Mucosa of rectum (tissue), 2 donors: ENCODE measurements at regions not wholly inside any gene's neighbourhood (a gene's known extent, or its start where the extent isn't known, plus 50 kb on each side); places are given as distances from the start of the nearest gene placed in this dataset.

Source experiments
- H3K27ac ChIP-seq, 2 donors: one replicate each; pipeline ENCODE4 v1.7.0; 2013; ENCODE audit warnings: inconsistent platforms in 2 of 2, low read depth in 2 of 2, low read length in 2 of 2
- H3K27me3 ChIP-seq, 2 donors: one replicate each; pipeline ENCODE4 v1.7.0; 2013; ENCODE audit warnings: low read length in 2 of 2; ENCODE audit not compliant: control insufficient read depth in 2 of 2, insufficient read depth in 2 of 2
- H3K36me3 ChIP-seq, 2 donors: one replicate each; pipeline ENCODE4 v1.7.0; 2013; ENCODE audit warnings: low read length in 2 of 2; ENCODE audit not compliant: control insufficient read depth in 2 of 2, insufficient read depth in 2 of 2
- H3K4me1 ChIP-seq, 2 donors: one replicate each; pipeline ENCODE4 v1.7.0; 2013; ENCODE audit warnings: low read length in 2 of 2, mild to moderate bottlenecking in 1 of 2; ENCODE audit not compliant: control insufficient read depth in 2 of 2, insufficient read depth in 2 of 2
- H3K4me3 ChIP-seq, 2 donors: one replicate each; pipeline ENCODE4 v1.7.0; 2013; ENCODE audit warnings: low read length in 2 of 2
- H3K9ac ChIP-seq, 2 donors: one replicate each; pipeline ENCODE4 v1.7.0; 2013; ENCODE audit warnings: low read length in 2 of 2, low read depth in 1 of 2, mild to moderate bottlenecking in 1 of 2
- H3K9me3 ChIP-seq, 2 donors: one replicate each; pipeline ENCODE4 v1.7.0; 2013; ENCODE audit warnings: low read length in 2 of 2; ENCODE audit not compliant: control insufficient read depth in 2 of 2
- donor health status: healthy.
- donor health status: Normal muscosa, but diverticular disease.

DNA sequence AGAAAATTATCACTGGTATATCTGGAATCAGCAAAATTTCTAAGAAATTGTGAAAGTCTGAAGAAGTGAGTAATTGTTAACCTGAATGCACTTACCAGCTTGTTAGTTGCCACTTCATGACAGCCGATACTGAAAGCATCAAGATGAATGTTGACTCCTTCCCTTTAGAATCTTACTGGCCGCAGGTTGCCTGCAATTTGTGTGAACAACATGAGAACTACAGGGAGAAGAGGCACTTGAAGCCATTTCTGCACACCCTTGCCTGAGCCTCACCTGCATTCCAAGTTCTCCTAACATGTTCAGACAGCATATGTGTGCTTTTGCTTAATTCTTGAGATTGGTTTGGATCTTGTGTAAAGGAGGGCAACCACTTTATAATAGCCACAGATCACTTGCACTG, 59.2 kb upstream of the SSX2IP start:
- no peaks in the 10 kb centered on the region for H3K36me3 ChIP-seq
- no peak overlapping the region for H3K4me3 ChIP-seq
- no peaks in the 10 kb centered on the region for H3K4me1 ChIP-seq
- H3K27ac ChIP-seq = no peak overlapping the region
- no peaks in the 10 kb centered on the region for H3K9me3 ChIP-seq
- no peaks in the 10 kb centered on the region for H3K27me3 ChIP-seq
- no peak overlapping the region for H3K9ac ChIP-seq

DNA sequence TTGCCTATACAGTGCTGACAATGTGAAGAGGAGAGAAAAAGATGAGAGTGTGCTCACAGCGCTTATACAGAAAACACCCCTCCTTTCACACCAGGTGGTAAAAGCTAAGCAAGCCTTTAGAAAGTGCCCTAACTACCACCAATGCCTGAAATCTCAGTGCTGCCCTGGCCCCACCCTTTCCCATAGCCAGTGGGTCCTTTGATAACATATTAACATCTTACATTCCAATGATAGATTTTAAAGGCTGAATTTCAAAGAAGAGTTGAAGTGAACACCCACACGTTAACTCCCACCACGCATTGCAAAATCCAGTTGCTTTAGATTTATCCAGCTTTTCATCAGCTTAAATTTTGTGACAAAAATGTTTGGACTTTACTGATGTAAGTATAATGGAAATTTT, 58.1 kb upstream of the SSX2IP start:
- no peaks in the 10 kb centered on the region for H3K36me3 ChIP-seq
- no peaks in the 10 kb centered on the region for H3K4me1 ChIP-seq
- H3K27me3 ChIP-seq = no peaks in the 10 kb centered on the region
- no peak overlapping the region for H3K27ac ChIP-seq
- H3K9me3 ChIP-seq = no peaks in the 10 kb centered on the region
- H3K9ac ChIP-seq = no peak overlapping the region
- H3K4me3 ChIP-seq = no peak overlapping the region

DNA sequence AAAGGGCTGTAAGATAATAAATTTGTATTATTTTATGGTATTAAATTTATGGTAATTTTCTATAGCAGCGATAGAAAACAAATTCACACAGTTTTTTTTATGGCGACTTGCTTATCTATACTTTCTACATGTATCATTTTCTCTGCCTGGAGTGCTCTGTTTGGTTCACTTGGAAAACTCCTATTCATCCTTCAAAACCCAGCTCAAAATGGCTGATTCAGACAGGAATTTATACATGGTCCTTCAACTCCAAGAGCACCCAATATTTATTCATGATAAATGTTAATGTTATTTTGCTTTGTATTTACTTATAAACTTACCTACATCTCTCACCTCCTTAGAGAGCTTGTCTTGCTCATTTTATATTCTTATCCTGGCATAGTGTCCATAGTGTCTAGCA, 55.6 kb upstream of the SSX2IP start:
- Histone ChIP-seq H3K27me3 (no peaks in the 10 kb centered on the region), H3K27ac (no peak overlapping the region), H3K9ac (no peak overlapping the region), H3K36me3 (no peaks in the 10 kb centered on the region), H3K4me1 (no peaks in the 10 kb centered on the region), H3K9me3 (no peaks in the 10 kb centered on the region), H3K4me3 (no peak overlapping the region)

DNA sequence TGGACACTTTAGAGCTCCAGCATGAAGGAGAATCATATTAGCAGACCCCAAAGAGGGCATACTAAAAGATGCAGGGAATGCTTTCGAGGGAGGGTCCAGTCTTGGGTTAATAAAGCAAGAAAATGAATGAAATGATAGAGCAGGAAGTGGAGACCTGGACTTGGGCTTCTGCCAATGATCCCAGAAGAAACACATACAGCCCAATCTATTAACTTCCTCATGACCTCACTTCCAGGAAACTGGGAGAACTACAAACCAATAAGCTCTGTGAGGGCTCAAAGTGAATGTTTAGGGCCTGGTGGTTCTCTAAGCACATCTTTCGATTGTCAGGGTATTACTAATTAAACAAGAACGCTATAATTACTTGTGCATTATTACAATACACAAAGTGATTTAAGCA, 53.6 kb upstream of the SSX2IP start:
- Histone ChIP-seq H3K27me3 (no peaks in the 10 kb centered on the region), H3K9me3 (no peaks in the 10 kb centered on the region), H3K36me3 (no peaks in the 10 kb centered on the region), H3K4me3 (no peak overlapping the region), H3K4me1 (no peaks in the 10 kb centered on the region), H3K27ac (no peak overlapping the region), H3K9ac (no peak overlapping the region)

GRCh38 chr1:84742653-84743052, 52.4 kb upstream of the SSX2IP start:
- Histone ChIP-seq H3K4me3 (no peak overlapping the region), H3K9me3 (no peaks in the 10 kb centered on the region), H3K36me3 (no peaks in the 10 kb centered on the region), H3K27ac (no peak overlapping the region), H3K27me3 (no peaks in the 10 kb centered on the region), H3K4me1 (no peaks in the 10 kb centered on the region), H3K9ac (no peak overlapping the region)

- Histone ChIP-seq H3K36me3 (no peaks in the 10 kb centered on the region), H3K9me3 (no peaks in the 10 kb centered on the region), H3K4me3 (no peak overlapping the region), H3K27me3 (no peaks in the 10 kb centered on the region), H3K27ac (no peak overlapping the region), H3K9ac (no peak overlapping the region), H3K4me1 (no peaks in the 10 kb centered on the region)
Measured at GRCh38 chr1:84740050-84740714, 49.9 kb upstream of the SSX2IP start.
